Vagina (tissue), 2 donors: ENCODE measurements at regions not wholly inside any gene's neighbourhood (a gene's known extent, or its start where the extent isn't known, plus 50 kb on each side); places are given as distances from the start of the nearest gene placed in this dataset.

ENCODE experiments used
- DNase-seq, 2 donors: peaks; one replicate each; pipeline ENCODE4 v3.0.0-alpha.2; 2017; ENCODE audit errors: extremely low spot score in 2 of 2
- H3K27ac ChIP-seq: fragments of 200-600 bp; sonication (generic); one replicate; pipeline ENCODE4 v1.5.1; 2019
- H3K27me3 ChIP-seq: fragments of 200-600 bp; sonication (generic); one replicate; pipeline ENCODE4 v1.5.1; 2019
- H3K36me3 ChIP-seq, 2 donors: fragments of 200-600 bp; sonication (generic); one replicate each; pipeline ENCODE4 v1.5.1; 2017 to 2019
- H3K4me1 ChIP-seq: fragments of 200-600 bp; sonication (generic); one replicate; pipeline ENCODE4 v1.5.1; 2019
- H3K4me3 ChIP-seq, 2 donors: fragments of 200-600 bp; sonication (generic); 1 replicate in 1 of 2; 2 replicates in 1 of 2; pipeline ENCODE4 v1.5.1; 2016 to 2019
- H3K9me3 ChIP-seq: fragments of 200-600 bp; sonication (generic); one replicate; pipeline ENCODE4 v1.5.1; 2019
- CTCF ChIP-seq, 3 experiments: fragments of 450-650 bp in 2 of 3; fragments of 200-600 bp in 1 of 3; sonication (generic) in 1 of 3; IDR thresholded peaks; one replicate each; pipeline ENCODE4 v1.5.1; 2017 to 2019; ENCODE audit warnings: antibody characterized with exemption in 3 of 3, mild to moderate bottlenecking in 2 of 3, moderate library complexity in 2 of 3
- POLR2A ChIP-seq, 2 donors: fragments of 450-650 bp; IDR thresholded peaks; one replicate each; pipeline ENCODE4 v1.6.1; 2017; ENCODE audit warnings: antibody characterized with exemption in 2 of 2, mild to moderate bottlenecking in 2 of 2, moderate library complexity in 2 of 2
- POLR2AphosphoS5 ChIP-seq, 2 donors: sonication (generic); formaldehyde crosslinking; IDR thresholded peaks; one replicate each; pipeline ENCODE4 v1.9.0; 2017; ENCODE audit warnings: antibody characterized with exemption in 2 of 2, mild to moderate bottlenecking in 2 of 2, low read depth in 1 of 2; ENCODE audit not compliant: insufficient read depth in 1 of 2
- intact Hi-C: fragments of 100-400 bp; cut with DNase I; formaldehyde crosslinking; loops from one replicate; pipeline ENCODE4 v1.15.1; 2023

GRCh38 chr10:65123120-65123519, 1601.9 kb downstream of the REEP3 start:
- TF ChIP-seq POLR2AphosphoS5 (IDR thresholded peaks at IDR 0.05; ENCODE audit: insufficient read depth in 1 of 2, low read depth in 1 of 2) (no peak), CTCF (IDR thresholded peaks at IDR 0.05) (no peak), POLR2A (IDR thresholded peaks at IDR 0.05) (no peak)

GRCh38 chr10:65125212-65125611, 1604.0 kb downstream of the REEP3 start:
- DNase-seq = no peak
- intact Hi-C loops = no loop called here
- Histone ChIP-seq H3K27me3 (no peaks in the 10 kb centered on the region), H3K4me1 (no peaks in the 10 kb centered on the region), H3K27ac (no peak overlapping the region), H3K9me3 (no peaks in the 10 kb centered on the region), H3K4me3 (no peak overlapping the region), H3K36me3 (no peaks in the 10 kb centered on the region)
- TF ChIP-seq POLR2A (IDR thresholded peaks at IDR 0.05) (no peak), CTCF (IDR thresholded peaks at IDR 0.05) (no peak), POLR2AphosphoS5 (IDR thresholded peaks at IDR 0.05; ENCODE audit: insufficient read depth in 1 of 2, low read depth in 1 of 2) (no peak)

More at GRCh38 chr10:65123120-65123519, 1601.9 kb downstream of the REEP3 start:
- no peaks in the 10 kb centered on the region for H3K36me3 ChIP-seq
- no peak overlapping the region for H3K27ac ChIP-seq
- DNase-seq = no peak
- H3K27me3 ChIP-seq = no peaks in the 10 kb centered on the region
- H3K4me1 ChIP-seq = no peaks in the 10 kb centered on the region
- no peak overlapping the region for H3K4me3 ChIP-seq
- intact Hi-C loops = no loop called here
- H3K9me3 ChIP-seq = no peaks in the 10 kb centered on the region

- Histone ChIP-seq H3K27ac (no peak overlapping the region), H3K27me3 (no peaks in the 10 kb centered on the region), H3K4me3 (no peak overlapping the region), H3K36me3 (no peaks in the 10 kb centered on the region), H3K9me3 (no peaks in the 10 kb centered on the region), H3K4me1 (no peaks in the 10 kb centered on the region)
- intact Hi-C loops = no loop called here
- no peak for DNase-seq
- TF ChIP-seq POLR2AphosphoS5 (IDR thresholded peaks at IDR 0.05; ENCODE audit: insufficient read depth in 1 of 2, low read depth in 1 of 2) (no peak), CTCF (IDR thresholded peaks at IDR 0.05) (no peak), POLR2A (IDR thresholded peaks at IDR 0.05) (no peak)
These were observed 1605.1 kb downstream of the REEP3 start for GRCh38 chr10:65126288-65126687.

GRCh38 chr10:65128277-65128676, 1607.1 kb downstream of the REEP3 start:
- Histone ChIP-seq H3K27ac (no peak overlapping the region), H3K4me3 (no peak overlapping the region), H3K4me1 (no peaks in the 10 kb centered on the region), H3K27me3 (no peaks in the 10 kb centered on the region), H3K36me3 (no peaks in the 10 kb centered on the region), H3K9me3 (no peaks in the 10 kb centered on the region)
- TF ChIP-seq POLR2A (IDR thresholded peaks at IDR 0.05) (no peak), CTCF (IDR thresholded peaks at IDR 0.05) (no peak), POLR2AphosphoS5 (IDR thresholded peaks at IDR 0.05; ENCODE audit: insufficient read depth in 1 of 2, low read depth in 1 of 2) (no peak)
- DNase-seq = no peak
- intact Hi-C loops = no loop called here

GRCh38 chr10:65130162-65130758, 1609.1 kb downstream of the REEP3 start:
- TF ChIP-seq CTCF (IDR thresholded peaks at IDR 0.05) (no peak), POLR2A (IDR thresholded peaks at IDR 0.05) (no peak), POLR2AphosphoS5 (IDR thresholded peaks at IDR 0.05; ENCODE audit: insufficient read depth in 1 of 2, low read depth in 1 of 2) (no peak)
- no peak overlapping the region for H3K4me3 ChIP-seq
- no peak for DNase-seq
- H3K36me3 ChIP-seq = no peaks in the 10 kb centered on the region
- no peak overlapping the region for H3K27ac ChIP-seq
- intact Hi-C loops = no loop called here
- no peaks in the 10 kb centered on the region for H3K4me1 ChIP-seq
- no peaks in the 10 kb centered on the region for H3K27me3 ChIP-seq
- H3K9me3 ChIP-seq = no peaks in the 10 kb centered on the region
